Sigmoid colon (tissue), 6 donors: ENCODE measurements at regions not wholly inside any gene's neighbourhood (a gene's known extent, or its start where the extent isn't known, plus 50 kb on each side); places are given as distances from the start of the nearest gene placed in this dataset.

Source experiments
- DNase-seq: peaks from one replicate; pipeline ENCODE4 v3.0.0-alpha.2; 2019
- H3K27ac ChIP-seq, 4 donors: fragments of 200-600 bp; sonication (generic); one replicate each; pipeline ENCODE4 v1.5.1; 2016 to 2019; ENCODE audit warnings: mild to moderate bottlenecking in 1 of 4
- H3K27me3 ChIP-seq, 3 donors: fragments of 200-600 bp; sonication (generic); one replicate each; pipeline ENCODE4 v1.5.1; 2019; ENCODE audit warnings: mild to moderate bottlenecking in 1 of 3
- H3K36me3 ChIP-seq, 4 donors: fragments of 200-600 bp; sonication (generic); one replicate each; pipeline ENCODE4 v1.5.1; 2016 to 2019
- H3K4me1 ChIP-seq, 4 donors: fragments of 200-600 bp; sonication (generic); one replicate each; pipeline ENCODE4 v1.5.1; 2017 to 2019
- H3K4me3 ChIP-seq, 4 donors: fragments of 200-600 bp; sonication (generic); one replicate each; pipeline ENCODE4 v1.5.1; 2017 to 2019; ENCODE audit warnings: mild to moderate bottlenecking in 2 of 4, moderate library complexity in 1 of 4
- H3K9me3 ChIP-seq, 4 donors: fragments of 200-600 bp in 3 of 4; sonication (generic) in 3 of 4; one replicate each; pipeline versions ENCODE4 v1.5.1 to v1.6.1; 2013 to 2019
- EP300 ChIP-seq, 4 donors: sonication (generic); formaldehyde crosslinking; IDR thresholded peaks; one replicate each; pipeline ENCODE4 v1.6.1; 2017; ENCODE audit warnings: antibody characterized with exemption in 4 of 4
- POLR2A ChIP-seq, 2 donors: fragments of 450-650 bp; IDR thresholded peaks; one replicate each; pipeline ENCODE4 v1.6.1; 2016; ENCODE audit warnings: antibody characterized with exemption in 2 of 2, mild to moderate bottlenecking in 2 of 2, moderate library complexity in 2 of 2
- POLR2AphosphoS5 ChIP-seq, 4 donors: sonication (generic); formaldehyde crosslinking; IDR thresholded peaks; one replicate each; pipeline ENCODE4 v1.6.1; 2017; ENCODE audit warnings: antibody characterized with exemption in 4 of 4
- WGBS, 2 donors: extraction: QIAGEN DNeasy Blood & Tissue Kit; methylation state at CpG; one replicate each; pipeline ENCODE4 v1.1.7; 2013; 5-methylcytosine and 5-hydroxymethylcytosine counted together
- intact Hi-C: fragments of 100-400 bp; cut with DNase I; formaldehyde crosslinking; loops from one replicate; pipeline ENCODE4 v1.15.1; 2023
- TF ChIP-seq, protein P1 (sequence below), 4 experiments: fragments of 450-650 bp in 3 of 4; fragments of 200-600 bp in 1 of 4; IDR thresholded peaks; one replicate each; pipeline ENCODE4 v1.5.1; 2016 to 2019; ENCODE audit warnings: antibody characterized with exemption in 4 of 4, mild to moderate bottlenecking in 3 of 4, moderate library complexity in 2 of 4
- donor health status: healthy with polysubstance abuse.
- donor health status: healthy.

DNA sequence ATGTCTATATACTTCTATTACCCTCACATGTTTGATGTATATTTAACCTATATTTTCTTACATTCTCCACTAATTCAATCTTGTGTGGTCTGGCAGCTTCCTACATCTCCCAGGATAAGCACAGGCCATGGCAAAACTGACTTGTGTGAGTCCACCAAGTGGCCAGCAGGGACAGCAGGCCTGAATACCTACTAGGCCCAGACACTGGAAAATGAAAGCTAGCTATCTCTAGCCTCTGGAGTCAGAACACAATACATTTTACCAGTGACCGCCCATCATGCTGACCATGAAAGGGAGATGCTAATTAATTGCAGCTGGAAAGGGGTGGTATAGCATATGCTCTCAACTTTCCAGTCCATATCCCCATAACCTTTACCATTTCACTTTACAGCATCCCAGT, 132.3 kb downstream of the PCTP start:
- Histone ChIP-seq H3K27ac (no peak overlapping the region), H3K9me3 (no peaks in the 10 kb centered on the region), H3K4me3 (no peak overlapping the region), H3K4me1 (no peaks in the 10 kb centered on the region), H3K36me3 (no peaks in the 10 kb centered on the region), H3K27me3 (no peaks in the 10 kb centered on the region)
- WGBS, 2 donors: 96 to 98% methylated on average over 1 of the region's 1 CpG
- TF ChIP-seq POLR2AphosphoS5 (IDR thresholded peaks at IDR 0.05) (no peak), EP300 (IDR thresholded peaks at IDR 0.05) (no peak), POLR2A (IDR thresholded peaks at IDR 0.05) (no peak)
- TF ChIP-seq, protein P1, sequence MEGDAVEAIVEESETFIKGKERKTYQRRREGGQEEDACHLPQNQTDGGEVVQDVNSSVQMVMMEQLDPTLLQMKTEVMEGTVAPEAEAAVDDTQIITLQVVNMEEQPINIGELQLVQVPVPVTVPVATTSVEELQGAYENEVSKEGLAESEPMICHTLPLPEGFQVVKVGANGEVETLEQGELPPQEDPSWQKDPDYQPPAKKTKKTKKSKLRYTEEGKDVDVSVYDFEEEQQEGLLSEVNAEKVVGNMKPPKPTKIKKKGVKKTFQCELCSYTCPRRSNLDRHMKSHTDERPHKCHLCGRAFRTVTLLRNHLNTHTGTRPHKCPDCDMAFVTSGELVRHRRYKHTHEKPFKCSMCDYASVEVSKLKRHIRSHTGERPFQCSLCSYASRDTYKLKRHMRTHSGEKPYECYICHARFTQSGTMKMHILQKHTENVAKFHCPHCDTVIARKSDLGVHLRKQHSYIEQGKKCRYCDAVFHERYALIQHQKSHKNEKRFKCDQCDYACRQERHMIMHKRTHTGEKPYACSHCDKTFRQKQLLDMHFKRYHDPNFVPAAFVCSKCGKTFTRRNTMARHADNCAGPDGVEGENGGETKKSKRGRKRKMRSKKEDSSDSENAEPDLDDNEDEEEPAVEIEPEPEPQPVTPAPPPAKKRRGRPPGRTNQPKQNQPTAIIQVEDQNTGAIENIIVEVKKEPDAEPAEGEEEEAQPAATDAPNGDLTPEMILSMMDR (IDR thresholded peaks at IDR 0.05): no peak
- intact Hi-C loops: no loop called here
- no peak for DNase-seq

DNA sequence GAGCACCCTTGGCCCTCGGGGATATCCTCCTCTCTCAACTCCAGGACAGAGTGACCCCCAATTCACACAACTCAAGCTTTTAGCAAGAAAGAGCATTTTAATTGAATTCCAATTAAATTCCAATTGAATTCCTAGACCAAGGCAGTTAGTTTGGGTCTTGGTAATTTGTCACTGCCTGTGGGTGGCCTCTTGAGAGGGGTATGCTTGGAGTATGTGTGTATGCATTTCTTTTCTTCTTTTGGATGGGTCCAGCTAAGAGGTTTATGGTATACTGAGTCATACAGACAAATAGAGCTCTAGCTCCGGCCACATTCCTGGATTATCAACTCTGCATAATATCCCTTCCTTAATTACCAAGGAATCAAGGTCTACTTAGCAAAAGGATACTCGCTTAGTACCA, 136.7 kb downstream of the PCTP start:
- Histone ChIP-seq H3K4me3 (no peak overlapping the region), H3K9me3 (no peaks in the 10 kb centered on the region), H3K4me1 (no peaks in the 10 kb centered on the region), H3K27me3 (no peaks in the 10 kb centered on the region), H3K36me3 (no peaks in the 10 kb centered on the region), H3K27ac (no peak overlapping the region)
- no peak for DNase-seq
- intact Hi-C loops: no loop called here
- TF ChIP-seq POLR2AphosphoS5 (IDR thresholded peaks at IDR 0.05) (no peak), EP300 (IDR thresholded peaks at IDR 0.05) (no peak), POLR2A (IDR thresholded peaks at IDR 0.05) (no peak)
- TF ChIP-seq, protein P1 (IDR thresholded peaks at IDR 0.05): no peak
- 55 to 79% methylated on average over 3 of the region's 3 CpGs for WGBS, 2 donors

DNA sequence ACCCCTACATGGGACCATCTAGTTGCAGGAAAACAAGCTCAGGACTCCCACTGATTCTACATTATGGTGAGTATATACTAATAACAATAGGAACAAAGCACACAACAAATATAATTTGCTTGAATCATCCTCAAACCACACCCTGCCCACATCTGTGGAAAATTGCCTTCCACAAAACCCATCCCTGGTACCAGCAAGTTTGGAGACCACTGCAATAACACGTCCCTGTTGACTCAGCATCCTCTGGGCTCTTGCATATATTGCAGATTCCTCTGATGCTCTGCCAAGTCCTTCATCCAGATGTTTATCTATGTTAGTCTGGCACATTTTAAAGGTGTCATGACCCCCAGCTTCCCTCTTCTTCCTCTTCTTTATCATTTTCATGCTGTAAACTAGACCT, 138.4 kb downstream of the PCTP start:
- WGBS, 2 donors: 42 to 66% methylated on average over 1 of the region's 1 CpG
- Histone ChIP-seq H3K4me3 (no peak overlapping the region), H3K27me3 (no peaks in the 10 kb centered on the region), H3K4me1 (no peaks in the 10 kb centered on the region), H3K9me3 (no peaks in the 10 kb centered on the region), H3K36me3 (no peaks in the 10 kb centered on the region), H3K27ac (no peak overlapping the region)
- intact Hi-C loops: no loop called here
- TF ChIP-seq POLR2AphosphoS5 (IDR thresholded peaks at IDR 0.05): no peak
- TF ChIP-seq, protein P1 (IDR thresholded peaks at IDR 0.05): no peak
- TF ChIP-seq EP300 (IDR thresholded peaks at IDR 0.05): no peak
- no peak for TF ChIP-seq POLR2A (IDR thresholded peaks at IDR 0.05)
- no peak for DNase-seq

GRCh38 chr17:55895112-55895759, 144.4 kb downstream of the PCTP start:
- intact Hi-C loops: no loop called here
- TF ChIP-seq POLR2AphosphoS5 (IDR thresholded peaks at IDR 0.05): peak in 1 of 4 donors; percentile 22
- no peak for TF ChIP-seq EP300 (IDR thresholded peaks at IDR 0.05)
- TF ChIP-seq, protein P1 (IDR thresholded peaks at IDR 0.05): no peak
- TF ChIP-seq POLR2A (IDR thresholded peaks at IDR 0.05): no peak
- Histone ChIP-seq H3K9me3 (no peaks in the 10 kb centered on the region), H3K4me3 (no peak overlapping the region), H3K36me3 (no peaks in the 10 kb centered on the region), H3K4me1 (no peaks in the 10 kb centered on the region), H3K27me3 (no peaks in the 10 kb centered on the region), H3K27ac (peak overlapping the region in 1 of 4 donors; percentile 31)
- 80 to 82% methylated on average over 5 of the region's 5 CpGs for whole genome bisulfite sequencing, 2 donors
- no peak for DNase-seq

- DNase-seq: peak; percentile 78
- H3K36me3 ChIP-seq: no peaks in the 10 kb centered on the region
- intact Hi-C loops: no loop called here
- H3K27me3 ChIP-seq: no peaks in the 10 kb centered on the region
- H3K9me3 ChIP-seq: no peaks in the 10 kb centered on the region
- H3K4me1 ChIP-seq: no peaks in the 10 kb centered on the region
- WGBS, 2 donors: 86 to 92% methylated on average over 4 of the region's 4 CpGs
- TF ChIP-seq POLR2A (IDR thresholded peaks at IDR 0.05): no peak
- peak in 3 of 4 donors; percentile 24 to 37 (median 32) for TF ChIP-seq POLR2AphosphoS5 (IDR thresholded peaks at IDR 0.05)
- peak overlapping the region in 1 of 4 donors; percentile 55 for H3K27ac ChIP-seq
- no peak overlapping the region for H3K4me3 ChIP-seq
Measured at GRCh38 chr17:55897301-55897700, 146.4 kb downstream of the PCTP start.
